SW480 (cell line): ENCODE measurements at regions not wholly inside any gene's neighbourhood (a gene's known extent, or its start where the extent isn't known, plus 50 kb on each side); places are given as distances from the start of the nearest gene placed in this dataset.

ENCODE experiments used
- DNase-seq: peaks from one replicate; pipeline ENCODE4 v3.0.0-alpha.2; 2016; ENCODE audit warnings: low spot score

DNA sequence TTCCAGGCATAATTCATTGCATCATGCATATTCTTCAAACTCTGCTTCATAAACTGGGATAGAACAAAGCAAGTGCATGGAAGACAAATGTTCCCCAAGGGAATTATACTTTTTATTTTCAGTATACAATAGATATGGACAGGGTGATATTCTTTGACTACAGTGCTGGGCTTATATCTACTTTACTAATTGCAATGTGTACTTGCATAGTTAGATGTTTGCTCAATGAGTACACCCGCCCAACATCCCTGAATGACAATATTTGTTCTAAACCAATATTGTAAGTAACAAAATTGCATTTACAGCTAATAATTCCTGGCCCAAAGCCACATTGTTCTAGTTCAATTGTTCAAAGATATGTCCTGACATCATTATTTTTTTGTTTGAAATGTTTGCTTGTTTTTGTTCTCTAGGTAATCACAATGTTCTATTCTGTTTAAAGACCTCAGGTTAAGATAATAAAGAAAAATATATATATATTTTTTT lies 171.4 kb downstream of the PTN start:
- no peak for DNase-seq

- DNase-seq = peak; percentile 59
Measured at GRCh38 chr7:137169282-137169698, 174.2 kb downstream of the PTN start.

DNA sequence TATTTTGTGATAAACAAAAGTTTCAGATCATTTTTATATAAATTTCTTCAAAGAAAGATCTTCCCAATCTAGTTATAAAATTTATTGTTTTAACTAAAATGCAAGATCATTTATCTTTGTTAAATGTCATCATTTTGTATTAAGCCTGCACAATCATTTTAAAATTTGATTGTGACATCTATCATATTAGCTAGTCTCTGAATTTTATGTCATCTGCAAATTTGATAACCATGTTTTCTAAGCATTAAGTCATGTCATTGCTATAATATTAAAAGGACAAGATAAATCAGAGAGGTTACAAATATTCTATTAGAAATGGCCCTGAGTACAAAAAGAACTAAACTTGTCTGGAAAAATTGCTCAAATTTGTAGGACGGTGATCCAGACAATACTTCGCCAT lies 175.9 kb downstream of the PTN start:
- no peak for DNase-seq

DNA sequence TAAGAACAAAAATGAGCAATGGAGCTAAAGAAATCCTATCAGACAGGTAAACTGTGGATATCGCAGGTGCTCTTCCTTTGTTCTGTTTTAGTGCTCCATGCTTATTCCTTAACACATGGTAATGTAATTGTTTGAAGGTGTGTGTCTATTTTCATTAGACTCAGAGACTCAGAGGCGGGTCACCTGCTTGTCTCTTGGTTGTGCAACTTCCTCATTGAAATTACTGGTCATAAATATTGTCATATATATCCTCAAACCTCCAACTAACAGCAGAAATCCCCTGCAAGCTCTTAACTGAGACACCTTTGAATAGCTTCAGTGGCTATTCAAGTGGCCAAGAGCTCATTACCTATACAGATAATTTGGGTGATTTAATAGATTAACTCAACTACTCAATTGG lies 177.2 kb downstream of the PTN start:
- no peak for DNase-seq

- no peak for DNase-seq
Measured at GRCh38 chr7:137165786-137166185, 177.7 kb downstream of the PTN start.

GRCh38 chr7:137165241-137165640 lies 178.3 kb downstream of the PTN start:
- no peak for DNase-seq

DNA sequence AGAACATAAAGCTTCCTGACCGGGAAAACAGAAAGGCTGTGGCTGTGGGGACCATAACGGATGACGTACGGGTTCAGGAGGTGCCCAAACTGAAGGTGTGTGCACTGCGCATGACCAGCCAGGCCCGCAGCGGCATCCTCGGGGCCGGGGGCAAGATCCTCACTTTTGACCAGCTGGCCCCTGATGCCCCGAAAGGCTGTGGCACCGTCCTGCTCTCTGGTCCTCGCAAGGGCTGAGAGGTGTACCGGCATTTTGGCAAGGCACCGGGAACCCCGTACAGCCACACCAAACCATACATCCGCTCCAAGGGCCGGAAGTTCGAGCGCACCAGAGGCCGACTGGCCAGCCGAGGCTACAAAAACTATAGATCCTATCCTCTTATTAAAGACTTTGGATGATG lies 179.3 kb downstream of the PTN start:
- no peak for DNase-seq

DNA sequence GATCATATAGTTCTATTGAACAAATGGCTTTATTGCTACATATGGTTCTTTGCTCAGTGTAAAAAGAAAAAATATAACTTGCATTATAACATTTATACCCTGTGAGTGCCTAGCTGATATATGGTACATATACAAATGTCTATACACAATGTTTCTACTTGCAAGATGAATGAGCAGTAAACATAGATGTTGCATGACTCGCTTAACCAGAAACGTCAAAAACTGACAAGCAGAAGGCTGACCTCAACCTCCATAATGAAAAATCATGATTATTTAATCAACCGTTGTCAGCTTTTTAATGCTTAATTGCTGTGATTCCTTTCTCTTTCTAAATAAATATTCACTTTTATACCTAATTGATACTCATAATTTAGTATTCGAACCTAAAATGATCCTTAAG lies 183.3 kb downstream of the PTN start:
- DNase-seq = no peak

GRCh38 chr7:137157256-137157655 lies 186.3 kb downstream of the PTN start:
- no peak for DNase-seq

- DNase-seq = no peak
Measured at GRCh38 chr7:137151690-137152052, 191.9 kb downstream of the PTN start.

GRCh38 chr7:137151041-137151689 lies 192.4 kb downstream of the PTN start:
- DNase-seq = no peak

DNA sequence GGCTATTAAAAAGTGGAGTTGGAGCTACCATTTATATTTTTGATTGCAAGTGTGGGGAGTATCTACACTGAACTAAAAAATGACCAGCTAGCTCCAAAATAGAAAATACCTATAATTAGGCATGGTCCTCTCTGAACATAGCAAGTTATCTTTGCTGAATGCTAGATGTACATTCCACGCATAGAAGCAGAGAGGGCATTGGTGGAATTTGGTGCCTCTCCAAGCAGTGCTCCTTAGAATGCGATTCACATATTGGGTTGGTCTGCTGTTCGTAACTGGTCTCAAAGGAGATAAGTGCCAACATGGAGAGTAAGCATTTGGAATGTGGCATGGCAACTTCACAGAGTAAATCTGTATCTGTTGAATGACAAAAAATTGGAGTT lies 196.2 kb downstream of the PTN start:
- no peak for DNase-seq

DNA sequence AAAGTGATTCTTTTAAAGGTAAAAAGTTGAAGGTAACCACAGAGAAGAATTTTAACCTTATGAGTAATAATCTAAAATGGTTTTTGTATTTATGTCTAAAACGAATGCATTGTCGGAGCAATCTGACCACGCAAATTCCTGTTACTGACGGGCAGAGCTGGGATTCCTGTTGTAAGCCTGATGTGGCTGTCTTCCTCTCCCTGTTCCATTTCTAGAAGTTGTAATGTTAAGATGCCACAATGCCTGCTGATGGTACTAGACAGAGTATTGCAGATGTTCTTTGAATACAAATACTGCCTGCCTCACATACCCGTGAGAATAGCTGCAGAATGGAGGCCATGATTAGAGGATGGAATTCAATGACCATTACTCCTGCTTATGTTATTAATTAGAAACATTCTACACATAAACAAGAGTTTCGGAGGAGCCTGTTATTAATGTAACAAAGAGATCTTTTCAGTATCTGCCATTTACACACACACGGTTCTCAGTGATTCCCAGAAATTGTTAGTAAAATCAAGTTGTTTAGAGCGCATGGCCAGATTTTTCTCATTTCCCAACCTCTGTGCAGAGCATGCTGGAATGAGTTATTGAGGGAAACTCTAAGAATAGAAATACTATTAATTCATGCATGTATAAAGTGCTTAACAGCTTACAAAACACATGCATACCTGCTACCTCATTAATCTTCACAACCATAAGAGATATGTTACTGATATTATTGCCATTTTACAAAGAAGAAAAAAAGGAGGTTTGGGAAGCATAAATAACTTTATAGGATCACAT lies 196.8 kb downstream of the PTN start:
- no peak for DNase-seq

GRCh38 chr7:137146012-137146455 lies 197.5 kb downstream of the PTN start:
- no peak for DNase-seq

DNA sequence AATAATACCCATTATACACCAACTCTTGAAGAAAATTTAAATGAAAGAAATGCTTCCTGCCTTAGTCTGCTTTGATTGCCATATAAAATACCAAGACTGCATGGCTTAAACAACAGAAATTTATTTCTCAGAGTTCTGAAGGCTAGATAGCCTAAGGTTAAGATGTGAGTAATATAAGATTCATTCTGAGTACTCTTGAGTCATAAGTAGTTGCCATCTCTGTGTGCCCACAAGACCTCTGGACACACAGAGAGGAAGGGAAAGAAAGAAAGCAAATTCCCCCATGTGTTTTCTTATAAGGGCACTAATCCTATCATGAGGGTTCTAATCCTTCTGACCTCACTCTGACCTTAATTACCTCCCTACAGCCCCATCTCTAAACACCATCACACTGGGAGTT lies 201.2 kb downstream of the PTN start:
- no peak for DNase-seq

GRCh38 chr7:137135654-137136350 lies 207.7 kb downstream of the PTN start:
- DNase-seq = no peak

DNA sequence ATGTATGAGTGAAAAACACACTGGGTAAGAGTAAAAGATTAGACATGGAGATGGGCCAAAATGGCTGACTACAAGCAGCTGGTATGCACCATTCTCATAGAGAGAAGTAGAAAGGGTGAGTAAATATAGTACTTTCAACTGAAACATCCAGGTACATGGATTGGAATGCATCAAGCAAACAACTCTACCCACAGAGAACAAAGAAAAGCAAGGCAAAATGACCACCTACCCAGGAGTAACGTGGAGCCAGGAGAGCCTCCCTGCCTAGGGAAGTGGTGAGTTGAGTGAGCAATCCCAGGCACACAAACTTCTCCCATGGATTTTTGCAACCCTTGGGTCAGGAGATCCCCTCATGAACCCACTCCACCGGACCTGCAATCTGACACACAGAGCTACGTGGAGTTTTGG lies 212.8 kb downstream of the PTN start:
- no peak for DNase-seq

GRCh38 chr7:137129025-137129424 lies 214.5 kb downstream of the PTN start:
- no peak for DNase-seq

- no peak for DNase-seq
Measured at GRCh38 chr7:137127806-137128205, 215.7 kb downstream of the PTN start.

DNA sequence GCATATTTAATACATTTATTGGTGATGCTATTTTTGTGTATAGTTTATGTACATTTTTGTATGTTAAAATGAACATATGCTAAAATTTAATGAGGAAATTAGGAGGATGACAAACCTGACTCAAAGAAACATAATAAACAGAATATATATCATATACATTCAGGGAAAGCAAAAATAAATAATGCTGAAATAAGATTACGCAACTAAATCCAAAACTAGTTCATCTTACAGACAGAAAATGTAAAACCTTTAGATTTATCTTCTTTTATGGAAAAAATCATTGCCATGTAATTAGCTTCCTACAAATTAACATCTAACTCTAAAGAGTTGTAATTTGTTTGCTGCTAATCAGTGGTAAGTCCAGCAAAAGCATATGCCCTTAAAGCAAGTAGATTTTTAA lies 216.5 kb downstream of the PTN start:
- no peak for DNase-seq

GRCh38 chr7:137122145-137122544 lies 221.4 kb downstream of the PTN start:
- DNase-seq = no peak

DNA sequence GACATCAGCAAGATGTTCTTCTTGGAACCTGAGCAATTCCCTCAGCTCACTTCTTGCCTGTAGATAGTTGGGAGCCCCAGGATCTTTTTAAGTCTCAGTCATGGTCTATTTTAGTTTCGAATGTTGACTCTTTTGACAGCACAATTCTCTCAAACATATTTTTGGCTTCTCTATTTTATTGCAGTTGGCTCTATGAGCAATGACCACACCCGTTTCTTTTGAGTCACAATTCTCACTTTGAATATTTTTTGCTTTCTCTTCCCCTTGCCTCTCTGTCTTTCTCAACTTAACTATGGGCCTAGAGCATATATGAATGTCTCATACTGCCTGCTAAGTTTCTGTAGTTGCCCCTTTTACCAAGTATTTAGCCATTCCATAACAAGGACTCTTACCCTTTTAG lies 222.8 kb downstream of the PTN start:
- no peak for DNase-seq

DNA sequence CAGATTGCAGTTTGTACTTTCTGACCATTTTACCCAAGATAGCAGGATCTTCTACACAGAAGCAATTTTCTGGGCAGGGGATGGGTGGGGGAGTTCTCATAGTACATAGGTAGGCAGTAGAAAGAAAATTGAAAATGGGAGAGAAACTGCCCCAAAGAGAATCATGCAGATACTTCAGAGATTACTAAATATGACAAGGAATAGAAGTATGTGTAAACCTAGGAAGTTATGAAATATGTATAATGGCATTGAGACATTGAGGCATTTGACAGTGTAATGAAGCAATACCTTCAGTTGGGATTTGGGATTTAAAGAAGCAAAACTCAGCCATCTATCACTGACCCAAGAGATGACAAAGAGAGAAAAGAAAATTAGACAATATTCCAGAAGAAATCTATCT lies 233.0 kb downstream of the PTN start:
- DNase-seq = no peak
